Calu3 (cell line): ENCODE measurements at regions not wholly inside any gene's neighbourhood (a gene's known extent, or its start where the extent isn't known, plus 50 kb on each side); places are given as distances from the start of the nearest gene placed in this dataset.

Source experiments
- BruUV-seq: library from RNA; stranded (reverse); fragments of 400-500 nt; replicated peaks from 2 replicates; lab custom pipeline; 2021; lab: Mats Ljungman, UMichigan
- CTCF ChIA-PET: fragments of 300-600 bp; sonication (Branson Sonifier 250); formaldehyde crosslinking; loops from one replicate; lab custom pipeline; 2022; ENCODE audit warnings: antibody characterized with exemption; lab: Charles Lee
- DNase-seq: peaks from one replicate; pipeline ENCODE4 v3.0.0; 2022
- H3K27ac Mint-ChIP-seq: one replicate; pipeline ENCODE4 v1.8.0; 2022; ENCODE audit warnings: mixed read lengths; ENCODE audit not compliant: unreplicated experiment
- H3K27me3 Mint-ChIP-seq: one replicate; pipeline ENCODE4 v1.8.0; 2022; ENCODE audit warnings: mixed read lengths; ENCODE audit not compliant: unreplicated experiment
- H3K36me3 Mint-ChIP-seq: one replicate; pipeline ENCODE4 v1.8.0; 2022; ENCODE audit warnings: mild to moderate bottlenecking, moderate library complexity, mixed read lengths; ENCODE audit not compliant: insufficient read depth, unreplicated experiment
- H3K4me1 Mint-ChIP-seq: one replicate; pipeline ENCODE4 v1.8.0; 2022; ENCODE audit warnings: mild to moderate bottlenecking, low read depth, mixed read lengths; ENCODE audit not compliant: unreplicated experiment
- H3K4me3 Mint-ChIP-seq: one replicate; pipeline ENCODE4 v1.8.0; 2022; ENCODE audit warnings: mild to moderate bottlenecking, low read depth, moderate library complexity, mixed read lengths; ENCODE audit not compliant: unreplicated experiment
- H3K9me3 Mint-ChIP-seq: one replicate; pipeline ENCODE4 v1.8.0; 2022; ENCODE audit warnings: low read depth, mixed read lengths; ENCODE audit not compliant: unreplicated experiment
- intact Hi-C: fragments of 100-400 bp; cut with micrococcal nuclease; formaldehyde crosslinking; loops from one replicate; pipeline ENCODE4 v1.10.0; 2022; ENCODE audit not compliant: unreplicated experiment
- TF ChIP-seq, protein P1 (sequence below): fragments of 200-600 bp; IDR thresholded peaks from one replicate; pipeline ENCODE4 v1.8.0; 2022; ENCODE audit warnings: antibody characterized with exemption; ENCODE audit not compliant: unreplicated experiment

DNA sequence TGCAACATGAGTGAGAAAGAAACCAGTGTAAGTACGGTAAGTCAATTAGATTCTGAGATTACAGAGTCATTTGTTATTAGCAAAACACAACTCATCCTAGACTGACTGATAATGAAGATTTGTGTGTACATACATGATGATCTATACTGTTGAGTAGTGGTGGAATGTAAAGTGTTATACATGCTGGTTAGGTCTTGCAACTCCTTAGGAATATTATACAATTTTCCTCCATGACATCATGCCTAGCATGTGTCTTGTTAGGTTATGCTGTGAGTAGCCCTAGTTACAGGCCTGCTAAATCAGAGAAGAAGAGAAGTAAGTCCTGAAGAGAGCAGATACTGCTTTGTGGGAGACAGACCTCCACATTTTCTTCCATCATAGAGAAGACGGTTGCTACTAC, 880.6 kb downstream of the LUZP2 start:
- no peaks in the 10 kb centered on the region for H3K27me3 Mint-ChIP-seq
- no TSS peak for BruUV-seq

DNA sequence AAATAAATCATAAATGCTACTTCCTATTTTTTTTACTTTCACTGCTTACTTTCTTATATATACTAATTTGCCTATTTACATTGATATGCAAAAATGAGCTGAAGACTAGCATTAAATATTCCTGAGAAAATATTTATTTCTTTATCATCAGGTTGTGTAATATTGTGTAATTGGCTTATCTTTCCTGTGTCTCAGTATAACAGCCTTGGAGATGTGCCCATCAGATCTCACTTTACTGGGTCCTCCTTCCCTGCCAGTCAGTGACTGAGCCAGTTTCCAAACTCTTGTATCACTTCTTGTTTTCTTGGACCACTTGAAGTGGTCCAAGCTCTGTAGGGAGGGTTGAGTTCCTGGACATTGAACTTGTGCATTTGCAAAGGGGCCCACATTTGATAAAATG, 900.0 kb downstream of the LUZP2 start:
- no peak overlapping the region for H3K27ac Mint-ChIP-seq
- H3K27me3 Mint-ChIP-seq, result no peaks in the 10 kb centered on the region
- no peak for DNase-seq
- BruUV-seq, result no TSS peak
- CTCF ChIA-PET, result no interaction called here
- no peak overlapping the region for H3K4me3 Mint-ChIP-seq
- intact Hi-C loops, result no loop called here
- H3K9me3 Mint-ChIP-seq, result peaks cover 3% of the 10 kb centered on the region
- H3K36me3 Mint-ChIP-seq, result no peaks in the 10 kb centered on the region
- no peaks in the 10 kb centered on the region for H3K4me1 Mint-ChIP-seq
- TF ChIP-seq, protein P1, sequence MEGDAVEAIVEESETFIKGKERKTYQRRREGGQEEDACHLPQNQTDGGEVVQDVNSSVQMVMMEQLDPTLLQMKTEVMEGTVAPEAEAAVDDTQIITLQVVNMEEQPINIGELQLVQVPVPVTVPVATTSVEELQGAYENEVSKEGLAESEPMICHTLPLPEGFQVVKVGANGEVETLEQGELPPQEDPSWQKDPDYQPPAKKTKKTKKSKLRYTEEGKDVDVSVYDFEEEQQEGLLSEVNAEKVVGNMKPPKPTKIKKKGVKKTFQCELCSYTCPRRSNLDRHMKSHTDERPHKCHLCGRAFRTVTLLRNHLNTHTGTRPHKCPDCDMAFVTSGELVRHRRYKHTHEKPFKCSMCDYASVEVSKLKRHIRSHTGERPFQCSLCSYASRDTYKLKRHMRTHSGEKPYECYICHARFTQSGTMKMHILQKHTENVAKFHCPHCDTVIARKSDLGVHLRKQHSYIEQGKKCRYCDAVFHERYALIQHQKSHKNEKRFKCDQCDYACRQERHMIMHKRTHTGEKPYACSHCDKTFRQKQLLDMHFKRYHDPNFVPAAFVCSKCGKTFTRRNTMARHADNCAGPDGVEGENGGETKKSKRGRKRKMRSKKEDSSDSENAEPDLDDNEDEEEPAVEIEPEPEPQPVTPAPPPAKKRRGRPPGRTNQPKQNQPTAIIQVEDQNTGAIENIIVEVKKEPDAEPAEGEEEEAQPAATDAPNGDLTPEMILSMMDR, result no peak

More for the DNA sequence above, 880.6 kb downstream of the LUZP2 start:
- no peak for DNase-seq
- TF ChIP-seq, protein P1, result no peak
- Mint-ChIP-seq H3K4me1 (no peaks in the 10 kb centered on the region), H3K27ac (no peak overlapping the region), H3K9me3 (peaks cover 3% of the 10 kb centered on the region), H3K36me3 (no peaks in the 10 kb centered on the region), H3K4me3 (no peak overlapping the region)
- intact Hi-C loops, result no loop called here
- CTCF ChIA-PET, result no interaction called here

DNA sequence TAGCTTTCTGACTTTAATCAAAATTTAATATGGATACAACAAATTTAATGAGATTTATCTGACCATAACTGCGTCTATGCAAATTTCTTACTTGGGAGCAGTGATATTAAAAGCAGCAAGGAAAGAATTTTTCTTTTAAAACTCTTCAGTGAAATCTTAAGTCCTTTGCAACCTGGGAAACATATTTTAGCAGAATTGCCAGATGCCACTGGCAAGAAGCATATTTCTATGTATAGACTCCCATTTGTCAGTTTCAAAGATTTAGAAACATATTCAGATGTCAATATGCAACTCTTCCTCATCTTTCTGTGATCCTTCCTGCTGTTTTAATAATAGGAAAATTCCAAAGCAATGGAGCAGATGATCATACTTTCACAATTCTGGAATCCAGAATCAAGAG, 911.3 kb downstream of the LUZP2 start:
- no peak for DNase-seq
- intact Hi-C loops, result no loop called here
- no peaks in the 10 kb centered on the region for H3K36me3 Mint-ChIP-seq
- no TSS peak for BruUV-seq
- H3K27me3 Mint-ChIP-seq, result no peaks in the 10 kb centered on the region
- TF ChIP-seq, protein P1, result no peak
- H3K27ac Mint-ChIP-seq, result no peak overlapping the region
- H3K4me1 Mint-ChIP-seq, result no peaks in the 10 kb centered on the region
- CTCF ChIA-PET, result no interaction called here
- no peak overlapping the region for H3K4me3 Mint-ChIP-seq
- no peaks in the 10 kb centered on the region for H3K9me3 Mint-ChIP-seq

DNA sequence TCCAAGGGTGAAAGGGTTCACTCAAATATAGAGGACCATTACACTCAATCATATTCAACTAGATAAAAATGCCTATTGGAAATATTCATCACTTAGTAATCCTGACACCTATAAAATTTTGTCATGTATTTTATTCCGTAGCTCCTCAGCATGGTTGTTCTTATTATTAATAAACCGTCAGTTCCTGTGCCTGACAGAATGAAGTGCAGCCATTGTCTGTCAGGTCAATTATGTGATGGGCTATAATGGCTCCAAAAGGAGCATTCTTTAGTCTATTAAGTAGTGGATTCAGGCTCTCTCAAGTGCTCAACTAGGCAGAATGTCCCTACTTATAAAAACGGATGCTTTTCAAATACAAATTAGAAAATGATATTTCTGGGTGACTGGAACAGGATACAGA, 916.1 kb upstream of the ANO3 start:
- BruUV-seq, result no TSS peak
- intact Hi-C loops, result no loop called here
- Mint-ChIP-seq H3K4me1 (no peaks in the 10 kb centered on the region), H3K27me3 (no peaks in the 10 kb centered on the region), H3K36me3 (no peaks in the 10 kb centered on the region), H3K27ac (no peak overlapping the region), H3K9me3 (no peaks in the 10 kb centered on the region), H3K4me3 (no peak overlapping the region)
- no peak for DNase-seq
- CTCF ChIA-PET, result no interaction called here
- TF ChIP-seq, protein P1, result no peak
